Epithelial cell of esophagus (primary cell): ENCODE measurements at regions not wholly inside any gene's neighbourhood (a gene's known extent, or its start where the extent isn't known, plus 50 kb on each side); places are given as distances from the start of the nearest gene placed in this dataset.

Experiments
- DNase-seq: peaks from one replicate; pipeline ENCODE4 v3.0.0; 2010; ENCODE audit warnings: low read depth
- H3K4me3 ChIP-seq: 2 replicates; pipeline ENCODE4 v1.5.1; 2011; ENCODE audit warnings: mild to moderate bottlenecking, low read length, control low read depth
- CTCF ChIP-seq: IDR thresholded peaks from 2 replicates; pipeline ENCODE4 v1.5.1; 2011; ENCODE audit warnings: low read depth, mild to moderate bottlenecking, low read length, control low read depth, inconsistent platforms; ENCODE audit not compliant: insufficient read depth; ENCODE audit errors: missing control alignments

- no peak overlapping the region for H3K4me3 ChIP-seq
- DNase-seq = no peak
- no peak for TF ChIP-seq CTCF
Observed at GRCh38 chr3:72255191-72255590, 470.2 kb upstream of the PROK2 start.

GRCh38 chr3:72254483-72254882 is 469.5 kb upstream of the PROK2 start:
- no peak overlapping the region for H3K4me3 ChIP-seq
- TF ChIP-seq CTCF = no peak
- no peak for DNase-seq

GRCh38 chr3:72250725-72251124 is 465.8 kb upstream of the PROK2 start:
- no peak for TF ChIP-seq CTCF
- H3K4me3 ChIP-seq = no peak overlapping the region
- no peak for DNase-seq

GRCh38 chr3:72248869-72249268 is 463.9 kb upstream of the PROK2 start:
- H3K4me3 ChIP-seq = no peak overlapping the region
- no peak for DNase-seq
- no peak for TF ChIP-seq CTCF

- no peak for DNase-seq
- no peak for TF ChIP-seq CTCF
- no peak overlapping the region for H3K4me3 ChIP-seq
Observed at GRCh38 chr3:72248389-72248761, 463.4 kb upstream of the PROK2 start.

GRCh38 chr3:72247645-72248388 is 462.9 kb upstream of the PROK2 start:
- TF ChIP-seq CTCF = no peak
- no peak overlapping the region for H3K4me3 ChIP-seq
- no peak for DNase-seq

GRCh38 chr3:72247126-72247525 is 462.2 kb upstream of the PROK2 start:
- DNase-seq = no peak
- H3K4me3 ChIP-seq = no peak overlapping the region
- no peak for TF ChIP-seq CTCF
